GM13977 (cell line): ENCODE measurements at regions not wholly inside any gene's neighbourhood (a gene's known extent, or its start where the extent isn't known, plus 50 kb on each side); places are given as distances from the start of the nearest gene placed in this dataset.

Source experiments
- DNase-seq: peaks from one replicate; pipeline ENCODE4 v3.0.0; 2012; ENCODE audit warnings: low spot score
- CTCF ChIP-seq: IDR thresholded peaks from 2 replicates; pipeline ENCODE4 v1.5.1; 2012; ENCODE audit warnings: mild to moderate bottlenecking, control low read depth; ENCODE audit not compliant: insufficient read depth; ENCODE audit errors: extremely low read depth, missing control alignments
- in situ Hi-C: fragments of 300-500 bp; cut with MboI; formaldehyde crosslinking; loops from one replicate; pipeline ENCODE4 v1.12.0; 2022; ENCODE audit warnings: low sequenced_read_pairs, low pct_unique_long_range_greater_than_20kb, mixed read lengths, inconsistent platforms; ENCODE audit not compliant: unreplicated experiment

- DNase-seq: no peak
- in situ Hi-C loops: no loop called here
- no peak for TF ChIP-seq CTCF
These were observed 108.7 kb upstream of the PRICKLE1 start for GRCh38 chr12:42698213-42698612.

- in situ Hi-C loops: no loop called here
- TF ChIP-seq CTCF: no peak
- DNase-seq: no peak
These were observed 107.0 kb upstream of the PRICKLE1 start for GRCh38 chr12:42696406-42697149.

- no peak for DNase-seq
- in situ Hi-C loops: no loop called here
- TF ChIP-seq CTCF: no peak
These were observed 106.0 kb upstream of the PRICKLE1 start for GRCh38 chr12:42695490-42695995.

- no peak for TF ChIP-seq CTCF
- DNase-seq: no peak
- in situ Hi-C loops: no loop called here
These were observed 103.2 kb upstream of the PRICKLE1 start for GRCh38 chr12:42692749-42693148.

GRCh38 chr12:42691991-42692557, 102.5 kb upstream of the PRICKLE1 start:
- in situ Hi-C loops: no loop called here
- TF ChIP-seq CTCF: no peak
- no peak for DNase-seq

GRCh38 chr12:42690264-42690663, 100.7 kb upstream of the PRICKLE1 start:
- no peak for DNase-seq
- in situ Hi-C loops: no loop called here
- TF ChIP-seq CTCF: no peak
